DMS53 (cell line): ENCODE measurements at regions not wholly inside any gene's neighbourhood (a gene's known extent, or its start where the extent isn't known, plus 50 kb on each side); places are given as distances from the start of the nearest gene placed in this dataset.

ENCODE experiments used
- DNase-seq: peaks from one replicate; lab custom pipeline; 2025; lab: John Stamatoyannopoulos, UW

DNA sequence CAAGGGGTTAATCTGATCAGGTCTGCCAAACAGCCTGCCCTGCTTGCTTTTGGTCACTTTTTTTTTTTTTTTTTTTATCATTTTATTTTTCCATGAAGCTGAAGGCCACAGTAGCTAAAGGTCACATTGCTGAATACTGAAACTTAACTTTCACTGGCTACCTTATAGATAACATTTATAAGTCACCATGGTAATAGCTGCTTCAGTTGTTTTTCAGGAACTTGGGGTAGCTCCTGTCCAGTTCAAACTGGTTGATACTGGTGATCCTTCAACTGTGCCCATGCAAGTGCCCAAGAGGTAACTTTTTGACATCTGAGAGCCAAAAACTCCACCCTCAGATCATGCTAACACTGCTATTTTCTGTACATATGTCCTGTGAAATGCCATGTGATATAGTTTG lies 68.3 kb upstream of the RGS7BP start:
- peak; percentile 30 for DNase-seq

DNA sequence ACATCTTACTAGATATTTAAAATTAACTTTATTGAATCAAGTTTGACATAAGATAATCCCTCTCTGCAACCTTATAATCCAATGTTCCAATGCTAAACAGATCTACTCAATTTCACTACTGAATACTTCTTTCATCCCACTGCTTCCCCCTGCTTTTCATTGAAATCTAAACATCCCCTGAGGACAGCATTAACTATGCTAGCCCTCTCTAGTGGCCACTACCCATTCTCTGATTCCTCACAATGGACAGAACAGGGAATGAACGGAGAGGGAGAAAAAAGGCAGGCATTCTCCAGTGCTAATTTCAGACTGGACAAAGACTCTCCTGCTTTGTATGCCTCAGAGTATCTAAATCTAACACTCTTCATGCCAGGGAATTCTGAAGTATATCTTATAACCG lies 54.3 kb upstream of the RGS7BP start:
- DNase-seq, result no peak

DNA sequence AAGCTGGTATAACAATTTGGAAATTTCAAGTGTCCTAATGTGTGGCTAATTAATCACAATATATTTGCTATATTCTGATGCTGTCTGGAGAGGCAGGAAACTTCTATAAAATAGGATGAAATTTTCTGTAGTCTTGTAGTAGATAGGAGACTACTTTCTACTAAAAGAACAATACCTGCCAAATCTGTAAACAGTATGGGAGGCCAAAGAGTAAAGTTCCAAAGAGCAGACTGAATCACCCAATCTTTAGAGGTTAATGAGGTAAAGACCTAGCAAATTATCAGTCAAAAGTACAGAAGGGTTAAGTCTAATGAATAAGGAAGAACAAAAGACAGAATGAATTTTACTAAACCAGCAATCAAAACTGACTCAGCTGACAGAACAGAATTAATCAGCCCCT lies 52.4 kb upstream of the RGS7BP start:
- DNase-seq, result no peak
